Neural progenitor cell (in vitro differentiated cells): ENCODE measurements at regions not wholly inside any gene's neighbourhood (a gene's known extent, or its start where the extent isn't known, plus 50 kb on each side); places are given as distances from the start of the nearest gene placed in this dataset.

ENCODE experiments used
- EZH2 ChIP-seq: fragments of 200-600 bp; sonication (generic); IDR thresholded peaks from 2 replicates; pipeline ENCODE4 v1.6.1; 2017; ENCODE audit warnings: antibody characterized with exemption, mild to moderate bottlenecking, moderate library complexity
- EZH2phosphoT487 ChIP-seq: fragments of 200-600 bp; sonication (generic); IDR thresholded peaks from 2 replicates; pipeline ENCODE4 v1.6.1; 2017; ENCODE audit warnings: antibody characterized with exemption
- TF ChIP-seq, protein P1 (sequence below): fragments of 200-600 bp; sonication (generic); IDR thresholded peaks from 2 replicates; pipeline ENCODE4 v1.5.1; 2017; ENCODE audit warnings: antibody characterized with exemption, mild to moderate bottlenecking

DNA sequence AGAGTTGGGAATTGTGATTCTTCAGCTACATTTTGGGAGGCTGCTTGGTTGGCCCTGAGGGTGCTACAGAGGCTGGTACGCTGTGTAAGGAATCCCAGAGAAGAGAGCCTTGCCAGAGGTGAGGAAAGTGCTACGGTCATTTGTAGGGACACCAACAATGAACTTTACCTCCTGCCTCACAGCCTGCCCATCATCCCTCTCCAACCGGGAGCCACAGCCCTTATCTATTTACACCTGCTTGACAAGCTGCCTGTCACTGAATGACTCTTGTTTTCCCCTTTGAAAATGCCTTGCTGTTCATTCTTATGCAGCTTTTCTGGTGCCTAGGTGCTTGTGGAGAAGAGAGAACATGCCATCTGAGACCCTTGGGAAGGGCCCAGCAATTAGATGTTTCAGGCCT lies 110.8 kb downstream of the PCSK1 start:
- TF ChIP-seq, protein P1, sequence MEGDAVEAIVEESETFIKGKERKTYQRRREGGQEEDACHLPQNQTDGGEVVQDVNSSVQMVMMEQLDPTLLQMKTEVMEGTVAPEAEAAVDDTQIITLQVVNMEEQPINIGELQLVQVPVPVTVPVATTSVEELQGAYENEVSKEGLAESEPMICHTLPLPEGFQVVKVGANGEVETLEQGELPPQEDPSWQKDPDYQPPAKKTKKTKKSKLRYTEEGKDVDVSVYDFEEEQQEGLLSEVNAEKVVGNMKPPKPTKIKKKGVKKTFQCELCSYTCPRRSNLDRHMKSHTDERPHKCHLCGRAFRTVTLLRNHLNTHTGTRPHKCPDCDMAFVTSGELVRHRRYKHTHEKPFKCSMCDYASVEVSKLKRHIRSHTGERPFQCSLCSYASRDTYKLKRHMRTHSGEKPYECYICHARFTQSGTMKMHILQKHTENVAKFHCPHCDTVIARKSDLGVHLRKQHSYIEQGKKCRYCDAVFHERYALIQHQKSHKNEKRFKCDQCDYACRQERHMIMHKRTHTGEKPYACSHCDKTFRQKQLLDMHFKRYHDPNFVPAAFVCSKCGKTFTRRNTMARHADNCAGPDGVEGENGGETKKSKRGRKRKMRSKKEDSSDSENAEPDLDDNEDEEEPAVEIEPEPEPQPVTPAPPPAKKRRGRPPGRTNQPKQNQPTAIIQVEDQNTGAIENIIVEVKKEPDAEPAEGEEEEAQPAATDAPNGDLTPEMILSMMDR, result no peak
- no peak for TF ChIP-seq EZH2
- no peak for TF ChIP-seq EZH2phosphoT487
